Activated CD8-positive, alpha-beta memory T cell treated with anti-CD3 and anti-CD28 coated beads for 48 hours (primary cell): ENCODE measurements at regions not wholly inside any gene's neighbourhood (a gene's known extent, or its start where the extent isn't known, plus 50 kb on each side); places are given as distances from the start of the nearest gene placed in this dataset.
"Not testable (repeated sequence)": the region's sequence is repeated elsewhere in the genome, so short reads cannot be mapped to it uniquely, and the experiment has no call there.

ENCODE experiments used
- DNase-seq, 3 experiments: peaks; one replicate each; pipeline ENCODE4 v3.0.0-alpha.2; 2020; ENCODE audit warnings: low read depth in 2 of 3, low spot score in 2 of 3

DNA sequence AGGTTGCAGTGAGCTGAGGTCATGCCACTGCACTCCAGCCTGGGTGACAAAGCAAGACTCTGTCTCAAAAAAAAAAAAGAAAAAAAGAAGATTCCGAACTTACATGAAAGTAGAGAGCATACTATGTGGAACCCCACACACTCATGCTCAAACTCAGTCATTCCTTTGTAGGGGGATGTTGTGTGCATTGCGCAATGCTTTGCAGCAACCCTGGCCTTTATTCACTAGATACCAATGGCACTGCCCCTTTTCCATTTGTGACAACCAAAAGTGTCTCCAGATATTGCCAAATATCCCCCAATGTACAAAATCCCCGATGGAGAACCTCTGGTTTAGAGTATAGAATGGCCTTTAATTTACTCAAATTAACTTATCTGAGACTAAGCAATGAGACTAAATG, 158.6 kb downstream of the GJA1 start:
- DNase-seq, result no peak

DNA sequence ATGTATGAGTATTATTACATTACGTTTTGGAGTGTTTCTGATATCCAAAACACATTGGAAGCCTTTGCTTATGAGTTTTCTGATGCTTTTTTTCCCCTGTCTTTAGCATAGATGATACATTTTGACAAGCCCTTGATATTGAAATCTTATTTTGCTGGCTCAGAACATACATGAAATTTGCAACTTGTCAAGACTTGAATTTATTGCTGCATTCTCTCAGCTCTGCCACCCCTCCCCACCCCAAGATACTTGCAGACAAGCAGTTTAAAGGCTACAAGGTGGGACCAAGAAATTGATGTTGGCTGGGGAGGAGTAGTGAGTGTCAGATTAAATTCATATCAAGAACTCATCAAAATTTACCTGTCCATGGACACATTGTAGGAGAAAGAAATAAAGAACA, 160.2 kb downstream of the GJA1 start:
- DNase-seq, result no peak

DNA sequence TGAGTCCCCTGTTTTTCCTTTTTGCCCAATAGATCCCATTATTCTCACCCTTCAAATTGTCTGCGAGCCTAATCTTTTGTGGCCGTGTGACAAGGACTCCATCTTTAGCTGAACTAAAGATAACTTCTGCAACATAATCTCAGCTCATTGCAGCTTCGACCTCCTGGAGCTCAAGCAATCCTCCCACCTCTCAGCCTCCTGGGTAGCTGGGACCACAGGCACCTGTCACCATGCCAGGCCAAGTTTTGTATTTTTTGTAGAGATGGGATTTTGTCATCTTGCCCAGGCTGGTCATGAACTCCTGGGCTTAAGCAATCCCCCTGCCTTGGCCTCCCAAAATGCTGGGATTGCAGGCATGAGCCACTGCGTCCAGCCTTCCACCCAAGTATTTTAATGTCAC, 161.0 kb downstream of the GJA1 start:
- no peak for DNase-seq

DNA sequence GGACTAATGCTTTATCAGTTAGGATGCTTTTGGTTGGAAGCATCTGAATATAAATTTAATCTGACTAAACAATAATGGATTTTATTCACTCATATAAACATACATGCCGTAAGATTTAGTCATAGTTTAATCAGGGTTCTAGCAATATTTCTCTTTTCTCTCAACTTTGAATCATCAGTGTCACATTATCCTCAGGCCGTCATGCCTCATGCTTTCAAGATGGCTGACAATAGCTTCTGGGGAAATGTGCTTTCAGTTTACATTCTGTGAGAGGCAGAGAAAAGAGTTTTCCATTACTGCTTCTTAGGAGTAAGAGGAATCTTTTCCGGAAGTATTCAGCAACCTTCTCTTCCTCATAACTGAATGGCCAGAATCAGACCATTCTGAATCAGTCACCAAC, 162.2 kb downstream of the GJA1 start:
- no peak for DNase-seq

DNA sequence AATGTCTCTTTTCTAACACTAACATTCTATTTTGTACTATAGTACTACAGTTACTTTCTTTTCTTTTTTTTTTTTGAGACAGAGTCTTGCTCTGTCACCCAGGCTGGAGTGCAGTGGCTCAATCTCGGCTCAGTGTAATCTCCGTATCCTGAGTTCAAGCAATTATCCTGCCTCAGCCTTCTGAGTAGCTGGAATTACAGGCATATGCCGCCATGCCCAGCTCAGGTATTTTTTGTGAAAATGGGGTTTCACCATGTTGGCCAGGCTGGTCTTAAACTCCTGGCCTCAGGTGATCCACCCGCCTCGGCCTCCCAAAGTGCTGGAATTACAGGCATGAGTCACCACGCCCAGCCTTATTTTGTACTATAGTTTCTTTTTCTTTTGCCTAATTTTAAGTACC, 163.9 kb downstream of the GJA1 start:
- DNase-seq, result not testable (repeated sequence)

DNA sequence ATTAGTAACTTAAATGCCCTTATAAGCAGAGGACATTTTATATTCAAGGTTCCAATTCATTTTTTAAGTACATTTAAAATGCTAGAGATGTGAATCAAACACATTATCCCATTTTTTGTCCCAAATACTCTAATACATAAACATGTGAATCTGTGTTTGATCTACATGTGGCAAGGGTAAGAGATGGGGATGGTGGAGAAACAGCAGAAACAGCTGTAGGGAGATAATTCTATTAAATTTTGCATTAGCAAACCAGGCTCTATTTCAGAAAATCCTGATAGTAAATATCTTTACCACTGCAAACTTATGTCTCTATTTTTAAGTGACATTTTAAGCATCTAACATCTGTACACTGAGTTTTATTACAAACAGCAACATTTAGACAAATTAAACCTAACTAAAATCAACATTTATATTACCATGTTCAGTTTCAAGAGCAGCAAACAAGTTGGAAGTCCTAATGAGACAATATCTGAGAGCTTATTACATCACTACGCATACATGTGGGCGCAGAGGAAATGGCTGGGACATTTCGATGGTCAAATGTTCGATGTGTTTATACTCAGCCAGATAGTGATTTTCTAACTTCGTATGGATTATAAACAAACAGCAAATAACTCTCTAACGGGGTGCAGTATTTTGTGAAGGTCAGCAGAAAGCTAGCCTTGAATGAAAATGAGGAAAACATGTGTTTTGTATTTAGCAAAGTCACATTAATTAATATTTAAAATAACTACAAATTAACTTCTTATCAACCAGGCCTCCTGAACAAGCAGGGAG, 165.1 kb downstream of the GJA1 start:
- DNase-seq, result no peak

DNA sequence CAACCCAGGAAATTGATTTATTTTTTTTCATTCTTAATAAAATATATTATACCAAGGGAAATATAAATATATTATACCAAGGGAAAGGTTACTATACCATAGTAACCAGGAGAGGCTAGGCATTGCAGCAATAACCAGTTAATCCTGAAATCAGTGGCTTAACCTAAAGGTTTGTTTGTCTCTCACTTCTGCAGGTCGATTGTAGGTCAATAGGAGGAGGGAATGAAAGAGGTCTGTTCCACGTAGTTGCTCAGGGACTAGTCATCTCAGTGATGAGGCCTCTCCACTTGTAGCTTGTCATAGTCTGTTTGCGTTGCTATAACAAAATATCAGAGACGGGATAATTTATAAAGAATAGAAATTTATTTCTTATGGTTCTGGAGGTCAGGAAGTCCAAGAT, 168.0 kb downstream of the GJA1 start:
- DNase-seq, result no peak

DNA sequence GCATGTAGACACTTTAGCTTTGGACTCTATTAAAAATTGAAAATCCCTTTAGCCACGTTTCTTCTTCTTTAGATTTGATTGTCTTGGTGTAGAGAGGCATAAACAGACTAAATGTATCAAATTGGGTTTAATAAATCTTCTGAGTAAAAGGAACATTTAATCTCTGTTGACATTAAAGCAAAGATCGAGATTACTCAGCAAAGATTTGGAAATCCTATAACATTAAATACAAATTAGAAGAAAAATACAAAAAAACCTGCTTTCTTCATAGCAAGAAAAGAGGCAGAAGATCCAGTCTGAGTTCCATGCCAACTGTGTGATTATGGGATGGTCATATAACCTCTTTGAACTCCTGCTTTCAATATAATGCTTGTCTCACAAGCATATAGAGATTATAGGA, 172.3 kb downstream of the GJA1 start:
- DNase-seq, result no peak

DNA sequence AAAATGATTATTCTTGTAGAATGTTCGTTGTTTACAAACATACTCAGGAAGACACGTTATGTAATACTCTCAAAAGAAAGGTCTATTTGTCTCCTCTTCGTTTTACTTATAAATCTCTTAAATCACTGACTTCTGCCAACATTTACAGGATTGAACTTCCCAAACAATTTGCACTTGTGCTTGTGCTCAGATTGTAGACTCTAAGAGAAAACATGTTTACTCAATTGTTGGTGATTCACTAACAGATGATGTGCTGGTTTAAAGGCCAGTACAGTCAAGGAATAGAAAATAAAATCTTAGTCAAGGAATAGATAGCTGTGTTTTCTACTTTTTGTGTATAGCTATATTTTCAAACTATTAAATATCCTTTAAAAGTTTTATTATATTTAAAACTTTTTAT, 172.8 kb downstream of the GJA1 start:
- no peak for DNase-seq

DNA sequence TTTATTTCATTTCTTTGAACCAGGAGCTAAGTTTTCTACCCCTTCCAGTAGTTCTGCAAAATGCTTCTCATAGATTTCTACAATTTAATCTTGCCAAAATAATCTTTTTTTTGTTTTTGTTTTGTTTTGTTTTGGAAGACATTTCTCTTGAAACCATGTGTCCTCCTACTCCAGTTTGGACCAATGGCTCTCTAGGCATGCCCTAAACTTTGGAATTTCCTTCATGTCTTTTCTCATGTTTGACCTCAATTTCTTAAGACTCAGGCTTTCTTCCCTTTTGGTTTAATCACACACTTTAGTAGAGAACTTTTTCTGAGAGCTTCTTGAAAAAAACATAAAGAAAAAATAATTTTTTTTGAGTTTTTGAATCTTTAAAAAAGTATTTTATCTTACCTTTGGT, 173.8 kb downstream of the GJA1 start:
- DNase-seq, result no peak

DNA sequence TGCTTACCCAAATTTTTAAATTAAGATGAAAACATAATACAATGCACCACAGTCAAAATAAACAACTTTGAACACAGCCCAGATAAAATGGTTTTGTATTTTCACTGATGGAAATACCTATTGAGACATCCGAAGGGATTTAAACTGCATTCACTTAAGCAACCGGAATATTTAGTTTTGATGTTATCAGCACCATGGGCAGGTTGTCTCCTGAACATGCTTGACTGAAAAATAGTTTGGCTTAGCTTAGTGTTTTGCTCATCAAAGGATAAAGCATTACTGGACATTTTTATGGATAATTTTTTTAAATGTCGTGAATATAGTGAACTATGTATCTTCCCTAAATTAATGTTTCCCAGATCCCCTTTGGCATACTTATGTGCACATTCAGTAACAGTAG, 177.5 kb downstream of the GJA1 start:
- no peak for DNase-seq

DNA sequence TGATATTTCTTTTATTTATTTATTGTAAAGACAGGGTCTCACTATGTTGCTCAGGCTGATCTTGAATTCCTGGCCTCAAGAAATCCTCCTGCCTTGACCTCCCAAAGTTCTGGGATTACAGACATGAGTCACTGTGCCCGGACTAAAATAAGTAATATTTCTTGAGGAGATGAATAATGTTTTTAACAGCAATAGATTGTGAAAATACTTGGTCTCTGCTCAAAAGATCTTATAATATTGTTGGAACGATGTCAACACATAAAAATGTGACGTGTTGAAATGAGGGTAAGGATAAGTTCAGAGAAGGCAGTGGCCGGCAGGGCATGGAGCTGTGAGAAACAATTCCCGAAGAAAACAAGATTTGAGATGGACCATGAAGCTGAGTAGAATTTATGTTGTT, 178.7 kb downstream of the GJA1 start:
- DNase-seq, result no peak

DNA sequence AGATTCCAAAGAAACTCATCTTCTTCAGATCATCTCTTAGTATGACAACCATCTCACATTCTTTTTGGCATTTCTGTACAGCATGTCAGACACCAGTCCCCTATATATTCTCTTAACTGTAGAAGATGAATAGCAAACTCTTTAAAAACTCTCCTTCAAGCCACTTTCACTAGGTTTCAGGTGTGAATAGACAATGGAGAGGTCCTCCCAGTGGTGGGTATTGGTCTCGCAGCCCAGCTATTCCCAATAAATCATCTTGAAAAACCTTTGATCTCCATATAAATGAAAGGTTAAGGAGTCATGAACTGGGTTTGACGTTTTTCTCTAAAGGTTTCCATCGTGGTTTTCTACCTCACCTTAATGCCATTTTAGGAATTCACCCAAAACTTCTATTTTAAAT, 180.0 kb downstream of the GJA1 start:
- no peak for DNase-seq

DNA sequence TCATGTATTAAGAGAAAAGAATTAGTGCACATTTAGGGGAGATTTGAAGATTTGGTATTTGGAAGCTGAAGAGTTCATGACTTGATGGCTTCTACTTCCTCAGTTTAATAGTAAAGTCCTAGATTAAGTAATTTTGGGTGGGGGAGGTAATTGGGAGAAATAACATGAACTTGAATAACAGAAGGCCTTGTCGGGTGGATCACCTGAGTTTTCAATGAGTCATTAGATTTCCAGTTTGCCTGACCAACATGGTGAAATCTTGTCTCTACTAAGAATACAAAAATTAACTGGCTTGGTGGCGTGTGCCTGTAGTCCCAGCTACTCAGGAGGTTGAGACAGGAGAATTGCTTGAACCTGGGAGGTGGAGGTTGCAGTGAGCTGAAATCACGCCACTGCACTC, 181.0 kb downstream of the GJA1 start:
- no peak for DNase-seq

DNA sequence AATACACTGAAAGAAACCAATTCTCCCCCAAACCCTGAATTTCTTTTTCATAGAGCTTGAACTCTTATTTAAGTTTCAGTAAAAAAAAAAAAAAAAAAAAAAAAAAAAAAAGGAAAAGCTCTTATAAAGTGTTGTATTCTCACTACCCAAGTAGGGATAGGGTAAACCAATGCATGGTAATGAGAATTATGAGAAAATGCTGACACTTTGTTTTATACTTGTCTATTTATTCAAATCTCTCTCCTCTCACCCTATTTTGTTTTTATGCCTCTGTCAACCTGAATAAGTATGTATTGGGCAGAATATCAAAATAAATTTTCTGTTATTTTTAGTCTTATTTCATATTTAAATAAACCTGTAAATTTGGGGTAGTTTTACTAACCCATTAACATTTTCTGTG, 181.9 kb downstream of the GJA1 start:
- DNase-seq, result no peak

DNA sequence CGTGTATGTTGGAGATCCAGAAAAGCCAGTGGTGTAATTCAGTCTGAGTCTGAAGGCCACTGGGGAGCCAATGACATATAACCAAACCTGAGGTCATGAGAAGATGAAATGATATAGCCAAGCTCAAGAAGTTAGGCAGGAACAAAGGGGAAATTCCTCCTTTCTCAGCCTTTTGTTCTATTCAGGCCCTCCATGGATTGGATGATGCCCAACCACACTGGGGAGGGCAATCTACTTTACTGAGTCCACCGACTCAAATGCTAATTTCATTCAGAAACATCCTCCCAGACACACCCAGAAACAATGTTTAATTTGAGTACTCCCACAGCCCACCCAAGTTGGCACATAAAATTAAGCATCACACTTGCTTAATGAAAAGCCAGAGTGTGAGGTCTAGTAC, 183.6 kb downstream of the GJA1 start:
- no peak for DNase-seq

DNA sequence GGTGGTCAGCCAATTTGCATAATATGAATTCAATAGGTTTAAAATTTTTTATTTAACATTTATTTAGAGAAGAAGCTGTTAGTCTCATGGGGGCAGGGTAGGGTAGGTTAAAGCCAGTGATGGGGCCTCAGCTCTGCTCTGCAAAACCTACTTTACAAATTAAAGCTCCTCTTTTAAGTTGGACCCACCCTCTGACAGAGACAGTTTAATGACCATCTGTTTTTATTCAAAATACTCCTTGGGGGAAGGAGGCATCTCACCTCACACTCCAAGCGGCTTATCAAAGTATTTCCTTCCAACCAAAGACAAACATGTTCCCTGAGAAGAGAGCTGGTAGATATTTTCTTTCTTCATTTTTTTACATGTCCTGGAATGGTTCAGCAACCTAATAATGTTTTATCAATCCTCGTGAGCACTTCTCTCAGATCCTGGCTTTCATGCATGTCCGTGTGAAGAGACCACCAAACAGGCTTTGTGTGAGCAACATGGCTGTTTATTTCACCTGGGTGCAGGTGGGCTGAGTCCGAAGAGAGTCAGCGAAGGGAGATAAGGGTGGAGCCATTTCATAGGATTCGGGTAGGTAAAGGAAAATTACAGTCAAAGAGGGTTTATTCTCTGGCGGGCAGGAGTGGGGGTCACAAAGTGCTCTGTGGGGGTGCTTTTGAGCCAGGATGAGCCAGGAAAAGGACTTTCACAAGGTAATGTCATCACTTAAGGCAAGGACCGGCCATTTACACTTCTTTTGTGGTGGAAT, 184.7 kb downstream of the GJA1 start:
- DNase-seq, result no peak

DNA sequence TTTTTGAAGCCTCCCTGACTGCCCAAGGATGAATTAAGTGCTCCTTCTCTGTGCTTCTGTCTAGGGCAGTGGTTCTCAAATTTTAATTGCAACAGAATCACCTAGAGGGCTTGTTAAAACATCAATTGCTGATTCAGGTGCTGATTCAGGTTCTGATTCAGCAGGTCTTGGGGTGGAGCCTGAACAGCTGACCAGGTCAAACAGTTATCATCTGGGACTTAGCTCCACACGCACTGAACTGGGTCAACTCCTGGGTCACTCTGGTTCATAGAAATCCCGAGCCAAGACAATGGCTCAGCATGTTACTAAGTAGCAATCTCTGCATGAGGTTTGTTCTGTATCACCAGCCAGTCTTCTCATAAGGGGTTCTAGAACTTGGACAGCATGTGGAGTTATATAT, 192.3 kb downstream of the GJA1 start:
- DNase-seq, result no peak

DNA sequence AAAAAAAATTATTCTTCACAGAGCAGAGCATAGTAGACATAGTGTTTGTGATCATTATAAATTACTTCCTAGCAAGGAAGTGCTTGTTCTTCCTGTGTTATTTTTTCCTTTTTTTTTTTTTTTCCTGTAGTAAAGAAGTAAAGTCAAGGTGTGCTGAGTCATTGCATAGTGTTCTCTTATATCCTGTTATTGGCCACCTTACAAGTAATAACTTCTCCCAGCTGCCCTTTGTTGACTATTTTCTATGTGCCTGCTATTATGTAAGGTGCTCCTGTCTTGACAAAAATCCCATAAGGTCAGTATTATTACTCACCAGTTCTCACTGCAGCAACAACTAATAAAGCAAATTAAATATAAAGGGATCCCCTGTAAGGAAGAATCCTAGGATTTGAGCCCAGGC, 195.3 kb downstream of the GJA1 start:
- no peak for DNase-seq

DNA sequence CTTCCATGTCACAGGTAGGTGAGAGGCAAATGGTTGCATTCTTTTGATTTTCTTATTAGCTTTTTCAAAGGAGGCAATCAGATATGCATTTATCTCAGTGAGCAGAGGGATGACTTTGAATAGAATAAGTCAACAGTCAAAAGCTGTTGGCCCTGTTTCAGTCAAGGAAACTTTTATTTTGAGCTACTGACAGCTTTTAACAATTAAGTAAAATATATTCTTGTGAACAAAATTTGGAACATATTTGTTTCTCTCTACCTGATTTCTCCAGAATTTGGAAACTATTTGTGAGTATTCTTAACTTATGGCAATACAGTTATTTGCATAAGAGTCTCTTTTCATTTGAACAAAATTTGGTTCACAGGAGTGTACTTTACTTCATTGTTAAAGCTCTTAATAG, 196.3 kb downstream of the GJA1 start:
- DNase-seq, result not testable (repeated sequence)

DNA sequence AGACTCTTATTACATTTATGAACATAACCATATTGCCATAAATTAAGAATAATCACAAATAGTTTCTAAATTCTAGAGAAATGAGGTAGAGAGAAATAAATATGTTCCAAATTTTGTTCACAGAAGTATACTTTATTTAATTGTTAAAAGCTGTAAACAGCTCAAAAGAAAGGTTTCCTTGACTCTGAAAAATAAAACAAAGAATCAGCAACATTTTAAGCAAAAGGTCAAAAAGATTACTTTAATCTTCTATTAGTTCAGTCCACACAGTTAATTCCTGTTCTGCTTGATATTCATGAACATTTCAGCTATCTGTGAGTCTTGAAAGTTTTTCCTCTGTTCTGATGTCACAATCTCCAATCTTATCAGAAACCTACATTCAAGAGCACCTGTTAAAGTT, 197.9 kb downstream of the GJA1 start:
- no peak for DNase-seq

DNA sequence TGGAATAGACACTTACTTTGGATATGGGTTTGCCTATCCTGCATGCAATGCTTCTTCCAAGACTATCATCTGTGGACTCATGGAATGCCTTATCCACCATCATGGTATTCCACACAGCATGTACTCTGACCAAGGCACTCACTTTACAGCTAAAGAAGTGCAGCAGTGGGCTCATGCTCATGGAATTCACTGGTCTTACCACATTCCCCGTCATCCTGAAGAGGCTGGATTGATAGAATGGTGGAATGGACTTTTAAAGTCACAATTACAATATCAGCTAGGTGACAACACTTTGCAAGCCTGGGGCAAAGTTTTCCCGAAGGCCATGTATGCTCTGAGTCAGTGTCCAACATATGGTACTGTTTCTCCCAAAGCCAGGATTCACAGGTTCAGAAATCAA, 199.1 kb downstream of the GJA1 start:
- DNase-seq, result not testable (repeated sequence)

DNA sequence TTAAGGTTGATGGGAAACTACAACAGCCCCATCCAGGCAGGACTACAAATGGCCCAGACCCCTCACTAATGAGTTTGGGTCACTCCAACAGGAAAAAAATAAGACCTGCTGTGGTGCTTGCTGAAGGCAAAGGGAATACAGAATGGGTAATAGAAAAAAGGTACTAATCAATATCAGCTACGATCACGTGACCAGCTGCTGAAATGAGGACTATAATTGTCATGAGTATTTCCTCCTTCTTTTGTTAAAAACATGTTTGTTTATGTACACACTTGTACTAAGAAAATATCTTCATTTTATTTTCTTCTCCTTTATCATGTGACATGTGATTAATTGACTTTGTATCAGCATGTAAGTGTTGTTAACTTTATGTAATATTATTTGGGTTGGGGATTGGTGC, 199.9 kb downstream of the GJA1 start:
- DNase-seq, result no peak
